GM23338 (cell line): ENCODE measurements at regions not wholly inside any gene's neighbourhood (a gene's known extent, or its start where the extent isn't known, plus 50 kb on each side); places are given as distances from the start of the nearest gene placed in this dataset.

Experiments
- ATAC-seq: fragments of 200-7000 bp; cut with Tn5 transposase; 3 replicates; pipeline ENCODE4 v1.9.1; 2020
- DNase-seq: peaks from one replicate; pipeline ENCODE4 v3.0.0-alpha.2; 2015; ENCODE audit warnings: low spot score
- H2AFZ ChIP-seq: fragments of 200-600 bp; sonication (generic); 2 replicates; pipeline ENCODE4 v1.8.0; 2016; ENCODE audit warnings: antibody characterized with exemption, mild to moderate bottlenecking, moderate library complexity
- H3F3A ChIP-seq: fragments of 200-600 bp; sonication (generic); replicated peaks from 2 replicates; pipeline ENCODE4 v1.8.0; 2017; ENCODE audit warnings: antibody characterized with exemption, mixed run types, low read depth
- H3K27ac ChIP-seq: fragments of 200-600 bp; sonication (generic); 2 replicates; pipeline ENCODE4 v1.6.1; 2016; ENCODE audit warnings: low read depth
- H3K27me3 ChIP-seq: fragments of 200-600 bp; sonication (generic); 2 replicates; pipeline ENCODE4 v1.8.0; 2016; ENCODE audit warnings: mild to moderate bottlenecking, mixed run types, moderate library complexity; ENCODE audit not compliant: insufficient read depth
- H3K36me3 ChIP-seq: fragments of 200-600 bp; sonication (generic); 2 replicates; pipeline ENCODE4 v1.8.0; 2016; ENCODE audit warnings: mild to moderate bottlenecking; ENCODE audit not compliant: insufficient read depth
- H3K4me1 ChIP-seq: fragments of 200-600 bp; sonication (generic); 2 replicates; pipeline ENCODE4 v1.8.0; 2016; ENCODE audit warnings: mild to moderate bottlenecking, moderate library complexity; ENCODE audit not compliant: insufficient read depth
- H3K4me2 ChIP-seq: fragments of 200-600 bp; sonication (generic); 2 replicates; pipeline ENCODE4 v1.7.1; 2017; ENCODE audit warnings: mixed run types
- H3K4me3 ChIP-seq: fragments of 200-600 bp; sonication (generic); 2 replicates; pipeline ENCODE4 v1.6.1; 2016; ENCODE audit warnings: mixed run types
- H3K79me2 ChIP-seq: fragments of 200-600 bp; sonication (generic); replicated peaks from 2 replicates; pipeline ENCODE4 v1.8.0; 2017; ENCODE audit warnings: mild to moderate bottlenecking; ENCODE audit not compliant: insufficient read depth
- H3K9me2 ChIP-seq: fragments of 200-600 bp; sonication (generic); 2 replicates; pipeline ENCODE4 v1.8.0; 2017; ENCODE audit not compliant: insufficient read depth
- H4K20me1 ChIP-seq: fragments of 200-600 bp; sonication (generic); replicated peaks from 2 replicates; pipeline ENCODE4 v1.8.0; 2017; ENCODE audit warnings: mild to moderate bottlenecking; ENCODE audit not compliant: insufficient read depth
- H3K27ac Mint-ChIP-seq: 2 replicates; pipeline ENCODE4 v1.8.0; 2020; ENCODE audit warnings: inconsistent platforms, mild to moderate bottlenecking, moderate library complexity, mixed read lengths
- H3K27me3 Mint-ChIP-seq: 3 replicates; pipeline ENCODE4 v1.8.0; 2022; ENCODE audit warnings: low read depth, mild to moderate bottlenecking, moderate library complexity, mixed read lengths, inconsistent platforms; ENCODE audit not compliant: insufficient read depth, poor library complexity
- H3K36me3 Mint-ChIP-seq: 3 replicates; pipeline ENCODE4 v1.8.0; 2021; ENCODE audit warnings: low read depth, mild to moderate bottlenecking, inconsistent platforms, moderate library complexity, mixed read lengths
- H3K4me1 Mint-ChIP-seq: 3 replicates; pipeline ENCODE4 v1.8.0; 2020; ENCODE audit warnings: mild to moderate bottlenecking, inconsistent platforms, mixed read lengths
- H3K4me3 Mint-ChIP-seq: 3 replicates; pipeline ENCODE4 v1.8.0; 2021; ENCODE audit warnings: moderate library complexity, mild to moderate bottlenecking, inconsistent platforms, mixed read lengths
- H3K9me3 Mint-ChIP-seq: 3 replicates; pipeline ENCODE4 v1.8.0; 2020; ENCODE audit warnings: moderate library complexity, mild to moderate bottlenecking, inconsistent platforms, mixed read lengths
- CREB1 ChIP-seq: fragments of 250-450 bp; sonication (Bioruptor Pico); IDR thresholded peaks from 2 replicates; pipeline ENCODE4 v1.5.0; 2020; ENCODE audit warnings: low read depth, mild to moderate bottlenecking, moderate library complexity
- CTCF ChIP-seq, 2 experiments: fragments of 200-600 bp in 1 of 2; sonication (generic) in 1 of 2; conservative IDR thresholded peaks; 2 replicates each; pipeline versions ENCODE4 v1.5.1 to v1.6.1; 2016 to 2017; ENCODE audit warnings: antibody characterized with exemption in 2 of 2, low read depth in 2 of 2, mild to moderate bottlenecking in 2 of 2, moderate library complexity in 1 of 2
- ETS1 ChIP-seq: IDR thresholded peaks from 2 replicates; pipeline ENCODE4 v1.6.1; 2016; ENCODE audit warnings: antibody characterized with exemption
- EZH2 ChIP-seq: fragments of 200-600 bp; sonication (generic); IDR thresholded peaks from one replicate; pipeline ENCODE4 v1.8.0; 2017; ENCODE audit warnings: antibody characterized with exemption, mild to moderate bottlenecking, low read depth; ENCODE audit not compliant: unreplicated experiment
- EZH2phosphoT487 ChIP-seq: fragments of 200-600 bp; sonication (generic); IDR thresholded peaks from one replicate; pipeline ENCODE4 v1.8.1; 2018; ENCODE audit warnings: antibody characterized with exemption; ENCODE audit not compliant: unreplicated experiment
- JUNB ChIP-seq: IDR thresholded peaks from one replicate; pipeline ENCODE4 v1.6.1; 2016; ENCODE audit warnings: antibody characterized with exemption; ENCODE audit not compliant: unreplicated experiment
- NANOG ChIP-seq: IDR thresholded peaks from 2 replicates; pipeline ENCODE4 v1.6.1; 2016; ENCODE audit warnings: antibody characterized with exemption, borderline replicate concordance
- POLR2AphosphoS5 ChIP-seq: IDR thresholded peaks from 2 replicates; pipeline ENCODE4 v1.6.1; 2016; ENCODE audit warnings: antibody characterized with exemption, low read depth
- REST ChIP-seq: IDR thresholded peaks from one replicate; pipeline ENCODE4 v1.6.1; 2018; ENCODE audit warnings: antibody characterized with exemption; ENCODE audit not compliant: unreplicated experiment
- STAT1 ChIP-seq: IDR thresholded peaks from one replicate; pipeline ENCODE4 v1.6.1; 2016; ENCODE audit warnings: antibody characterized with exemption; ENCODE audit not compliant: unreplicated experiment
- ZNF114 ChIP-seq: fragments of 250-450 bp; sonication (Bioruptor Pico); IDR thresholded peaks from 2 replicates; pipeline ENCODE4 v1.5.0; 2020; ENCODE audit warnings: mild to moderate bottlenecking, moderate library complexity
- ZNF331 ChIP-seq: fragments of 250-450 bp; sonication (Bioruptor Pico); IDR thresholded peaks from 2 replicates; pipeline ENCODE4 v1.5.0; 2020; ENCODE audit warnings: low read depth, mild to moderate bottlenecking, moderate library complexity
- ZNF462 ChIP-seq: fragments of 250-450 bp; sonication (Bioruptor Pico); IDR thresholded peaks from 2 replicates; pipeline ENCODE4 v1.5.0; 2020; ENCODE audit warnings: mild to moderate bottlenecking, moderate library complexity

GRCh38 chr14:56460469-56460868 is 119.1 kb upstream of the TMEM260 start:
- Histone ChIP-seq H3K4me1 (no peaks in the 10 kb centered on the region), H3F3A (no peaks in the 10 kb centered on the region), H4K20me1 (no peaks in the 10 kb centered on the region), H2AFZ (no peak overlapping the region), H3K79me2 (no peaks in the 10 kb centered on the region), H3K4me2 (no peak overlapping the region), H3K9me2 (no peaks in the 10 kb centered on the region), H3K27me3 (no peaks in the 10 kb centered on the region), H3K27ac (no peak overlapping the region), H3K36me3 (no peaks in the 10 kb centered on the region), H3K4me3 (no peak overlapping the region)
- ATAC-seq, result no peak
- H3K27me3 Mint-ChIP-seq, result no peaks in the 10 kb centered on the region
- no peak overlapping the region for H3K27ac Mint-ChIP-seq
- no peak for TF ChIP-seq CTCF (conservative IDR thresholded peaks at IDR 0.05; ENCODE audit: low read depth in 2 of 2)
- TF ChIP-seq REST, result no peak
- no peak for TF ChIP-seq POLR2AphosphoS5
- no peak for TF ChIP-seq ZNF114 (CRISPR knock-in tag)
- no peak for TF ChIP-seq JUNB
- no peak for TF ChIP-seq ZNF462 (CRISPR knock-in tag)
- TF ChIP-seq CREB1 (CRISPR knock-in tag), result no peak
- TF ChIP-seq STAT1, result no peak
- TF ChIP-seq ETS1, result no peak
- no peak for TF ChIP-seq EZH2
- TF ChIP-seq NANOG, result no peak
- no peak for TF ChIP-seq ZNF331 (CRISPR knock-in tag)
- no peak for TF ChIP-seq EZH2phosphoT487
- H3K4me1 Mint-ChIP-seq, result no peaks in the 10 kb centered on the region
- DNase-seq, result no peak
- no peak overlapping the region for H3K4me3 Mint-ChIP-seq
- H3K36me3 Mint-ChIP-seq, result no peaks in the 10 kb centered on the region; the same call in 2 of the 3 replicates
- peaks cover 8% of the 10 kb centered on the region for H3K9me3 Mint-ChIP-seq
